NCI-H226 (cell line): ENCODE measurements at regions not wholly inside any gene's neighbourhood (a gene's known extent, or its start where the extent isn't known, plus 50 kb on each side); places are given as distances from the start of the nearest gene placed in this dataset.

Experiments used
- DNase-seq: peaks from one replicate; pipeline ENCODE4 v3.0.0-alpha.2; 2015

GRCh38 chr15:94047566-94047965 is 183.8 kb upstream of the MCTP2 start:
- DNase-seq = no peak

GRCh38 chr15:94042180-94042928 is 189.0 kb upstream of the MCTP2 start:
- DNase-seq = no peak

- DNase-seq = no peak
Measured at GRCh38 chr15:94041746-94042145, 189.6 kb upstream of the MCTP2 start.

- DNase-seq = no peak
Measured at GRCh38 chr15:94040541-94041248, 190.7 kb upstream of the MCTP2 start.

GRCh38 chr15:94036156-94036555 is 195.2 kb upstream of the MCTP2 start:
- DNase-seq = no peak

GRCh38 chr15:94033683-94034020 is 197.7 kb upstream of the MCTP2 start:
- DNase-seq = no peak

GRCh38 chr15:94033014-94033682 is 198.2 kb upstream of the MCTP2 start:
- no peak for DNase-seq

- DNase-seq = no peak
Measured at GRCh38 chr15:94032571-94032970, 198.8 kb upstream of the MCTP2 start.

GRCh38 chr15:94031072-94031471 is 200.3 kb upstream of the MCTP2 start:
- DNase-seq = no peak

- DNase-seq = no peak
Measured at GRCh38 chr15:94029495-94029894, 201.9 kb upstream of the MCTP2 start.

GRCh38 chr15:94028809-94029208 is 202.6 kb upstream of the MCTP2 start:
- DNase-seq = no peak

GRCh38 chr15:94028121-94028520 is 203.2 kb upstream of the MCTP2 start:
- no peak for DNase-seq

GRCh38 chr15:94027581-94027980 is 203.8 kb upstream of the MCTP2 start:
- DNase-seq = no peak

GRCh38 chr15:94026458-94027304 is 204.7 kb upstream of the MCTP2 start:
- DNase-seq = no peak

- DNase-seq = no peak
Measured at GRCh38 chr15:94023531-94023930, 207.8 kb upstream of the MCTP2 start.

GRCh38 chr15:94021621-94022320 is 209.6 kb upstream of the MCTP2 start:
- DNase-seq = no peak

- no peak for DNase-seq
Measured at GRCh38 chr15:94019062-94019461, 212.3 kb upstream of the MCTP2 start.

GRCh38 chr15:94015324-94015723 is 216.0 kb upstream of the MCTP2 start:
- no peak for DNase-seq

GRCh38 chr15:94008104-94009074 is 223.0 kb upstream of the MCTP2 start:
- DNase-seq = no peak

- DNase-seq = no peak
Measured at GRCh38 chr15:94004697-94005096, 226.7 kb upstream of the MCTP2 start.

- no peak for DNase-seq
Measured at GRCh38 chr15:94002041-94002440, 229.3 kb upstream of the MCTP2 start.
